PC-3 (cell line): ENCODE measurements at regions not wholly inside any gene's neighbourhood (a gene's known extent, or its start where the extent isn't known, plus 50 kb on each side); places are given as distances from the start of the nearest gene placed in this dataset.

Experiments
- ATAC-seq: fragments of 200-7000 bp; cut with Tn5 transposase; 2 replicates; pipeline ENCODE4 v1.9.1; 2020; ENCODE audit warnings: mild to moderate bottlenecking, moderate library complexity
- BruUV-seq: library from RNA; stranded (reverse); fragments of 400-500 nt; replicated peaks from 2 replicates; lab custom pipeline; 2021; lab: Mats Ljungman, UMichigan
- CTCF ChIA-PET: fragments of 300-600 bp; sonication (Branson Sonifier 250); formaldehyde crosslinking; loops from one replicate; lab custom pipeline; 2022; ENCODE audit warnings: antibody characterized with exemption; lab: Charles Lee
- POLR2A ChIA-PET: fragments of 300-600 bp; sonication (Branson Sonifier 250); formaldehyde crosslinking; loops from one replicate; lab custom pipeline; 2022; ENCODE audit warnings: antibody characterized with exemption; ENCODE audit not compliant: unreplicated experiment; lab: Charles Lee
- DNase-seq: peaks from one replicate; pipeline ENCODE4 v3.0.0-alpha.2; 2015
- H2AFZ ChIP-seq: fragments of 300-600 bp; sonication (generic); 2 replicates; pipeline ENCODE4 v1.6.0; 2016; ENCODE audit warnings: antibody characterized with exemption, low read length
- H3F3A ChIP-seq: fragments of 300-600 bp; sonication (generic); one replicate; pipeline ENCODE4 v1.6.0; 2017; ENCODE audit warnings: antibody characterized with exemption, low read length, control low read depth, mild to moderate bottlenecking; ENCODE audit not compliant: unreplicated experiment
- H3K27ac ChIP-seq: fragments of 300-600 bp; sonication (generic); 2 replicates; pipeline ENCODE4 v1.5.1; 2016; ENCODE audit warnings: mild to moderate bottlenecking, low read length
- H3K27me3 ChIP-seq: fragments of 300-600 bp; sonication (generic); 2 replicates; pipeline ENCODE4 v1.6.1; 2016; ENCODE audit warnings: low read length, mixed read lengths
- H3K36me3 ChIP-seq: fragments of 300-600 bp; sonication (generic); 2 replicates; pipeline ENCODE4 v1.6.1; 2016; ENCODE audit warnings: low read depth, mixed run types, low read length, mixed read lengths
- H3K4me1 ChIP-seq: fragments of 300-600 bp; sonication (generic); 2 replicates; pipeline ENCODE4 v1.5.1; 2016; ENCODE audit warnings: low read length; ENCODE audit not compliant: insufficient read depth
- H3K4me2 ChIP-seq: fragments of 300-600 bp; sonication (generic); 2 replicates; pipeline ENCODE4 v1.6.0; 2016; ENCODE audit warnings: low read length
- H3K4me3 ChIP-seq: fragments of 300-600 bp; sonication (generic); 2 replicates; pipeline ENCODE4 v1.5.1; 2016; ENCODE audit warnings: mild to moderate bottlenecking, low read length, mixed read lengths
- H3K79me2 ChIP-seq: fragments of 300-600 bp; sonication (generic); 2 replicates; pipeline ENCODE4 v1.6.1; 2017; ENCODE audit warnings: low read length, mixed read lengths
- H3K9ac ChIP-seq: fragments of 300-600 bp; sonication (generic); 2 replicates; pipeline ENCODE4 v1.6.0; 2016; ENCODE audit warnings: mild to moderate bottlenecking, low read length
- H3K9me2 ChIP-seq: fragments of 300-600 bp; sonication (generic); replicated peaks from 2 replicates; pipeline ENCODE4 v1.6.1; 2016; ENCODE audit warnings: mixed run types, low read length, mixed read lengths
- H3K9me3 ChIP-seq: fragments of 300-600 bp; sonication (generic); 2 replicates; pipeline ENCODE4 v1.6.1; 2016; ENCODE audit warnings: low read length, mixed read lengths
- H4K20me1 ChIP-seq: fragments of 300-600 bp; sonication (generic); 2 replicates; pipeline ENCODE4 v1.6.1; 2016; ENCODE audit warnings: low read length, mixed read lengths
- EZH2 ChIP-seq: fragments of 300-600 bp; sonication (generic); IDR thresholded peaks from one replicate; pipeline ENCODE4 v1.6.1; 2017; ENCODE audit warnings: antibody characterized with exemption, mild to moderate bottlenecking, low read length; ENCODE audit not compliant: unreplicated experiment
- EZH2phosphoT487 ChIP-seq: fragments of 300-600 bp; sonication (generic); IDR thresholded peaks from 2 replicates; pipeline ENCODE4 v1.6.1; 2018; ENCODE audit warnings: mild to moderate bottlenecking, antibody characterized with exemption, low read length, borderline replicate concordance
- intact Hi-C: fragments of 100-400 bp; cut with micrococcal nuclease; formaldehyde crosslinking; loops from 2 replicates; pipeline ENCODE4 v1.9.0; 2023
- TF ChIP-seq, protein P1 (sequence below): fragments of 300-600 bp; sonication (generic); conservative IDR thresholded peaks from 2 replicates; pipeline ENCODE4 v1.5.1; 2017; ENCODE audit warnings: antibody characterized with exemption, low read depth, mild to moderate bottlenecking, low read length

DNA sequence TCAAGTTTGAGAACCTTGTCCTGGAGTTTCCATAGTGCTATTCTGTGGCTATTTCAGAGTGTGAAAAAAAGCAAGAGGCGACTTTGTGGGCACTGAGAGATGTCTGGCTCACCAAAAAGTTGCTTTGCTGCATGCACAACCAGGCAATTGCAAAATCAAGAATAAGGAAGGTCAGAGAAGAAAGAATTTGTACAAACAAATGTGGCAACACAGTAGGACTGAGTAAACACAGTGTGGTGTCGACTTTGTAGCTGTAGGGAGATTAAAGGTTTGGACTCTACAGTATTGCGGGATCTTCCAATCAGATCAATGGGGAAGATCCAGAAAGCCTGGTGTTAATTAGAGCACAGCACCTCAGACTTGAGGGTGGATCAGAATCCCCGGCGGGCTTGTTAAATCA is 88.1 kb upstream of the PLPP4 start:
- Histone ChIP-seq H3K4me1 (peaks cover 5% of the 10 kb centered on the region), H3K9ac (no peak overlapping the region), H3K36me3 (no peaks in the 10 kb centered on the region), H2AFZ (no peak overlapping the region), H3K79me2 (no peaks in the 10 kb centered on the region), H3K27ac (no peak overlapping the region), H3K9me3 (no peaks in the 10 kb centered on the region), H3K27me3 (no peaks in the 10 kb centered on the region), H3F3A (no peaks in the 10 kb centered on the region), H3K4me2 (no peak overlapping the region), H3K9me2 (no peaks in the 10 kb centered on the region), H3K4me3 (no peak overlapping the region), H4K20me1 (no peaks in the 10 kb centered on the region)
- POLR2A ChIA-PET, result no interaction called here
- ATAC-seq (no peak), DNase-seq (no peak)
- BruUV-seq, result no TSS peak
- no peak for TF ChIP-seq EZH2
- intact Hi-C loops, result no loop called here
- CTCF ChIA-PET, result no interaction called here

- Histone ChIP-seq H3K4me3 (no peak overlapping the region), H3K79me2 (no peaks in the 10 kb centered on the region), H3F3A (no peaks in the 10 kb centered on the region), H3K27me3 (no peaks in the 10 kb centered on the region), H4K20me1 (no peaks in the 10 kb centered on the region), H3K4me1 (peaks cover 5% of the 10 kb centered on the region), H2AFZ (no peak overlapping the region), H3K9me2 (no peaks in the 10 kb centered on the region), H3K4me2 (no peak overlapping the region), H3K36me3 (no peaks in the 10 kb centered on the region), H3K9me3 (no peaks in the 10 kb centered on the region), H3K27ac (no peak overlapping the region), H3K9ac (no peak overlapping the region)
- ChIA-PET CTCF (no interaction called here), POLR2A (no interaction called here)
- BruUV-seq, result no TSS peak
- ATAC-seq, result no peak; the same call in 1 of the 2 replicates
- TF ChIP-seq, protein P1, sequence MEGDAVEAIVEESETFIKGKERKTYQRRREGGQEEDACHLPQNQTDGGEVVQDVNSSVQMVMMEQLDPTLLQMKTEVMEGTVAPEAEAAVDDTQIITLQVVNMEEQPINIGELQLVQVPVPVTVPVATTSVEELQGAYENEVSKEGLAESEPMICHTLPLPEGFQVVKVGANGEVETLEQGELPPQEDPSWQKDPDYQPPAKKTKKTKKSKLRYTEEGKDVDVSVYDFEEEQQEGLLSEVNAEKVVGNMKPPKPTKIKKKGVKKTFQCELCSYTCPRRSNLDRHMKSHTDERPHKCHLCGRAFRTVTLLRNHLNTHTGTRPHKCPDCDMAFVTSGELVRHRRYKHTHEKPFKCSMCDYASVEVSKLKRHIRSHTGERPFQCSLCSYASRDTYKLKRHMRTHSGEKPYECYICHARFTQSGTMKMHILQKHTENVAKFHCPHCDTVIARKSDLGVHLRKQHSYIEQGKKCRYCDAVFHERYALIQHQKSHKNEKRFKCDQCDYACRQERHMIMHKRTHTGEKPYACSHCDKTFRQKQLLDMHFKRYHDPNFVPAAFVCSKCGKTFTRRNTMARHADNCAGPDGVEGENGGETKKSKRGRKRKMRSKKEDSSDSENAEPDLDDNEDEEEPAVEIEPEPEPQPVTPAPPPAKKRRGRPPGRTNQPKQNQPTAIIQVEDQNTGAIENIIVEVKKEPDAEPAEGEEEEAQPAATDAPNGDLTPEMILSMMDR, result no peak
- TF ChIP-seq EZH2phosphoT487, result no peak
- TF ChIP-seq EZH2, result no peak
- no peak for DNase-seq
- intact Hi-C loops, result no loop called here
Measured at GRCh38 chr10:120369856-120370276, 87.2 kb upstream of the PLPP4 start.

GRCh38 chr10:120371856-120372255 is 85.2 kb upstream of the PLPP4 start:
- H3F3A ChIP-seq, result no peaks in the 10 kb centered on the region
- no peak for ATAC-seq
- no peaks in the 10 kb centered on the region for H3K9me2 ChIP-seq
- DNase-seq, result no peak
- no peak overlapping the region for H3K4me3 ChIP-seq
- H3K9me3 ChIP-seq, result no peaks in the 10 kb centered on the region
- no peaks in the 10 kb centered on the region for H3K27me3 ChIP-seq
- BruUV-seq, result no TSS peak
- H2AFZ ChIP-seq, result no peak overlapping the region
- H3K79me2 ChIP-seq, result no peaks in the 10 kb centered on the region
- ChIA-PET CTCF (no interaction called here), POLR2A (no interaction called here)
- TF ChIP-seq, protein P1, result no peak
- H4K20me1 ChIP-seq, result no peaks in the 10 kb centered on the region
- intact Hi-C loops, result no loop called here
- no peaks in the 10 kb centered on the region for H3K36me3 ChIP-seq
- H3K9ac ChIP-seq, result no peak overlapping the region
- no peak overlapping the region for H3K4me2 ChIP-seq
- no peak overlapping the region for H3K27ac ChIP-seq
- H3K4me1 ChIP-seq, result no peaks in the 10 kb centered on the region
